ENCODE measurements at regions not wholly inside any gene's neighbourhood (a gene's known extent, or its start where the extent isn't known, plus 50 kb on each side); places are given as distances from the start of the nearest gene placed in this dataset.

DNA sequence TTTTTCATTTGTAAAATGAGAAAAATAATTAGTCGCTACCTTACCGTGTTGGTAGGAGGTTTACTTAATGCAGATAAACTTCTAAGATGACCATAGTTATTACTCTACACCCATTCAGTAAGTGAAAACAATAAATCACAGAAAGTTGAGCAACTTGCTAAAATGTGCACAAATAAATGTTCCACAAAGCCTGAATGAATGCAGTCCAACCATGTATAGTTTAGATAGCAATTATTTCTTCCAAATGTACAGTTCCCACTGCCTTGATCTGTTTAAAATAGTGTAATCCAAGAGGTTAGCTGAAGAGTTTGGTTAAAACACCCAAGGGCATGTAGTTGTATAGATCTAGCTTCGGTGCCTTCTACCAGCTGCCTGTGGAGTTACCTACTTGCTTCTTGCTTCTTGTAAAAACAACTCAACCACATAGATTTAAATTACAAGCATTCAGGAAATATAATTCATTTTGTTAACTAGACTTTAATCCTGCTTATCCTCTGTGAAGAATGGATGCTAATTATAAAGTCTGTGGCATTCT lies 106.3 kb upstream of the CARD18 start:
- no peak for DNase-seq (ENCODE audit: low spot score)
- intact Hi-C loops (cut with DNase I), result no loop called here

DNA sequence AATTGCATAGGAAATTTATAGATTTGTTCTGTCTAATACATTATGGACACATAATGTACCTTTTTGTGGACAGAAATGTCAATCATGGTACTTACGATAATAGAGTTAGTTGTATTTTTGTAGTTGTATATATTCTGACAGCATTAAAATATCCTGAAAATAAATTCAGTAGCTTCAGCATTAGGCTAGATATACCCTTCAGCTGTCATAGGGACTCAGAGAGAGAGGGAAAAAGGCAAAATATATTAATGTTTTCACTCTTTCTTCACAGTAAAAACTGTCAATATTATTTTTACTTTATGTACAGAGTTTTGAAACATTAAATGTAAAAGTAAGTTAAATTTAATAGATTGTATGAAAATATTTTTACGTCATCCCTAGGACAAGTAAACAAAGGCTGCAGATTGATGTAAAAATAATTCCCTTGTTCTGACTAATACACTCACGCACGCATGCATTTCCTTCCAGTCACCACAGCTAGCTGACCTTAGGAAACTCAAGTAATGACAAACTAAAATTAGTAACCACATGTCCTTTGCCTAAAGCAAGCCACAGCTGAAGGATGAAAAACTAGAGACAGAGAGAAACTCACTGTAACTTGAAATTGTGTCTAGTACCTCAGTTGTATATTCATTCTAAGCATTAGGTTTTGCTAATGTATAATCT lies 104.7 kb upstream of the CARD18 start:
- intact Hi-C loops (cut with DNase I), result no loop called here
- DNase-seq (ENCODE audit: low spot score), result no peak

DNA sequence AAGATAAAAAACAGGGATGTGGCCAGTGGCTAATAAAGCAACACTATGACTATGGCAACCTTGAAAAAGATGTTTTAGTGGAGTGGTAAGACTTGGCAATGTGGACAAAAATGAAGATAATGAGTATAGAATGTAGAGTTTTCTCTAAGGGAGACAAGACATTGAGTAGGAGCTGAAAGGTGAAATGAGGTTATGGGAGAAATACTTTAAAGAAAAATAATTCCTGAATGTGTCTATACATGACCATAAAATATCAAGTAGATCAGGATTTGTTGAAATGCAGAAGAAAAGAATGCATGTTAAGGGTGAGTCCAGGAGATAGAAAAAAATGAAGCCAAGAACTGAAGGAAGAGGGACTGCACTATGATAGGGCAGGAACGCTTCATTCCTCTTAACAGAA lies 101.6 kb upstream of the CARD18 start:
- intact Hi-C loops (cut with DNase I), result no loop called here
- DNase-seq (ENCODE audit: low spot score), result no peak

DNA sequence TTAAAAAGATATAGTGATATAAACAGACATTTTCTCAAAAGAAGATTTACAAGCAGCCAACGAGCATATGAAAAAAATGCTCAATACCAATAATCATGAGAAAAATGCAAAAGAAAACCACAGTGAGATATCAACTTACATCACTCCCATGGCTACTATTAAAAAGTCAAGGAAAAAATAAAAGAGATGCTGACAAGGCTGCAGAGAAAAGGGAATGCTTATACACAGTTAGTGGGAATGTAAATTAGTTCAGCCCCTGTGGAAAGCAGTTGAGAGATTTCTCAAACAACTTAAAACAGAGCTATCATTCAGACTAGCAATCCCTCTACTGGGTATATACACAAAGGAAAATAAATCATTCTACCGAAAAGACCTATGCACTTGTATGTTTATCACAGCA lies 97.1 kb upstream of the CARD18 start:
- DNase-seq (ENCODE audit: low spot score), result no peak
- intact Hi-C loops (cut with DNase I), result no loop called here

DNA sequence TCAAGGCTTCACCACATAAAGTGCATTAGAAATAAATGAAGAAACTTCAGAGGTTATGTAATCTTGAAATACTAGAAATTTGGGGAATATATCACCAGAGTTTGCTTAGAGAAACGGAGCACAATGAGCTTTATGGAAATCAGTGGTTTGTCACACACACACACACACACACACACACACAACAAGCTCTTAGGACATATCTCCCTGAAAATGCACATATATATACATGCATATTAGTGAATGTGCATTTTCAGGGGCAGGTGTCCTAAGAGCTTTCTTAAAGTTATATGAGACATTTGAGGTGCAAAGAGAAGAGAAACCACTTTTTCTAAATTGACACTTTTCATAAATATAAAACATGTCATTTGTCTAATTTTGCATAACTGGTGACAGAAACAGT lies 93.7 kb upstream of the CARD18 start:
- intact Hi-C loops (cut with DNase I), result no loop called here
- no peak for DNase-seq (ENCODE audit: low spot score)

DNA sequence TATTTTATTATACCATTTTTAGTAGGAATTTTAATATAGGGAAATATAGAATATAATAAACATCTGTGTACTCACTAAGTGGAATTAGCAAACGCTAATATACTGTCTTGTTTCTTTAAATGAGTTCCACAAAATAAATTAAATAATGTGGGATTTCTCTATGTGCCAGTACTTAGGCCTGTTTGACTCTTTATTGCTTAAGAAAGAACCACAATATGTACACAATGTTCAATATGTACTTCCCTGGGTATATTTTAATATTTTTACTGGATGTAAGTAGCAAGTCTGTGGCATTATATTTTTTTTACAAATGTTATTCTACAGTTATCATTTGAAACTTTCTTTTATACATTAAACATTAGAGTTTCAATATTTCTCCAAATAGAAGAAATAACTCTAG lies 92.5 kb upstream of the CARD18 start:
- DNase-seq (ENCODE audit: low spot score), result no peak
- intact Hi-C loops (cut with DNase I), result no loop called here

DNA sequence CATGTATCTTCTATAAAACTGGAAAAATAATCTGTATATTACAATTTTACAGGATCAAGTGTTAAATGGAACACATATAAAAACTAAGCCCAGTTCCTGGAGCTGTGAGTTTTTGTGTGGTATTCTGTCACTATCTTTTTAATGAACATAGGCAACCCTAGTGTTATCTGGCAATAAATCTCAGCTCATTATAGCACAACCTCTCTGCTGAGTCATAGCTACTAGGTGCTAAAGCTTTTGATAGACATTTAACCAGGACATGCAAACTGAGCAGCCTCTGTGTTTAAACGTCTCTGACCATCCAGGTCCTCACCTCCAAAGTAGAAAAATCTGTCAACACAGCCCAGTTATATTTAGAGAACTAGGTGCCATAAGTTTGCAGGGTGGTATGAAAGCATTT lies 91.0 kb upstream of the CARD18 start:
- intact Hi-C loops (cut with DNase I), result no loop called here
- no peak for DNase-seq (ENCODE audit: low spot score)

DNA sequence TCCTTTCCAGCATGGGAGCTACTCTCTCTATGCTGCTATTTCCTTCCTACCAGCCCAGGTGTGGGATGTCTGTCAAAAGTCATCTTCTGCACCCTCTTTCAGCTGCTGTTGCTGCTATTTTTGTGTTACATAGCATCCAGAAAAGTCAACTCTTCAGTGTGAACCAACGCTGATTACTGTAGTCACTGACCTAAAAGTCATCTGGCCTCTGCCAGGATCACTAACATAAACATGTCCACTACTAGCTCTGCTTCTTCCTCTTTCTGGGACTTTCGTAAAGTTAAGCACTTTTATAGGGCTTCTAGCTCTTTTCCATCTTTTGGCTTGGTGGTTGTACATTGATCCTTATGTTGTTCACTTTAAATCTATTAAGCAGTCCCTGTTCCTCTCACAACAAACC lies 90.2 kb upstream of the CARD18 start:
- intact Hi-C loops (cut with DNase I), result no loop called here
- no peak for DNase-seq (ENCODE audit: low spot score)

DNA sequence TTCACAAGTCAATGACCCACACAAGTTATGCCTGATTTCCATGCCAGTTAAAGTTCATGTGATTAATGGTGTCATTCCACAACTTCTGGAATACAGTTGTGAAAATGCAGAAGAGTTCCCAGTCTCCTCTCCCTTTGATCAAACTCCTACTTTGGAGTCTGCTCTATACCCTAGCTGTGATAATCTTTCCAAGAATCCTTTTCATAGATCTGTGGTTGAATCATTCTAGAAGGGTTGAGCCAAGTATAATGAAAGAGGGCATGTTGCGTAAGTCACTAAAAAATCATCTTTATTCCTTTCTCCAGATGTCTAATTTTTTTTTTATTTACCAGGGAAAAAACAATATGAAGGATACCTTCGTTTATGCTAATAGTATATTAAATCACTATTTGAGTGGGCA lies 89.7 kb upstream of the CARD18 start:
- no peak for DNase-seq (ENCODE audit: low spot score)
- intact Hi-C loops (cut with DNase I), result no loop called here

DNA sequence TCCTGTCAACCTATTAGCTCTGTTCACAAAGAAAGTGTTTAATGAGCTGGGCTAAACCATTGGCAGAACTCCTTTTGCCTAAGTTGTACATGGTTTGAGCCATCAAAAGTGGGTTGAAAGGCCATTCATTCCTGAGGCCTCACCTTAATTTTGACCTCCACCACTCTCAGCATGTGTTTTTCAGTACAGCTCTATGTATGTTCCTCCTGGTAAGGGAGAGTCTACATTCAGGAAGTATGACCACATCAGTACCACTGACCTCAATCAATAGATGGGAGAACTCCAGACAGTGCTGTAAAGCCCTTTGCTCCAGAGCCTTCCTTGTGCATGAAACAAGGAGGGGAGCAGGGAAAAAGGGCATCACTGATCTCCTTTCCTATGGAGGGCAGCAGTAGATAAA lies 87.8 kb upstream of the CARD18 start:
- no peak for DNase-seq (ENCODE audit: low spot score)
- intact Hi-C loops (cut with DNase I), result no loop called here

DNA sequence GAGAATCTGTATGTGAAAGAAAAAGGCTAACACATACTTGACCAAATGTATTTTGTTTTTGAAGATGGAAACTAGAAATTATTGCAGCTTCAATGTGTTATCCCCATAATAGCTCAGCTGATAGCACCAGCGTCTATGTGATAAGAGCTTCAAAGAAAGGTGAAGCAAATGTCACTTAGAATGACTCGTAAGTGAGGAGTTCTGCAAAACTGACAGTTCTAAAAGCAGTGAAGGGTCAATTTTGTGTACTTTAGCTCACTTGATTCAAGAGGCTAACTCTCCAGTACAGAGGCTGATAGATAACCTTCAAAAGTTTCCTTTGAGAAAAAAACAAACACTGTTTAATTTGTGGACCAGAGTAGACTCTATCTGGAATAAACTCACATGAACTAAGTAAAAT lies 87.2 kb upstream of the CARD18 start:
- intact Hi-C loops (cut with DNase I), result no loop called here

DNA sequence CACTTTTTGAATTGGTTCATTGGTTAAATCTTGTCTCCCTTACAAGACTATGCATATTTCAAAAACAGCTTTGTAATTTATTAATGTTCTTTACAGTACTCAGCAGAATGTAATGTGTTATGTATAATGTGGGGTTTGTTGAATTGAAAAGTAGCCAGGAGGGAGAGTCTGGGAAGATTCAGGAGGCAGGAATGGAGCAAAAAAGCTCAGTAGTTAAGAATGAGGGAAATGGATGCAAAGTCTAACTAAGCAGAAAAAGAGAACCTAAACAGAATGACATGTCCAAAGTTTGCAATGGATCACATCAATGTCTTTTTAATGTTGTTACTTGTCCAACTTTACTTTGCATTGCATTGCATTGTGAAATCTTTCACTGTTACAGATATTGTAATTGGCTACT lies 86.5 kb upstream of the CARD18 start:
- intact Hi-C loops (cut with DNase I), result no loop called here

More for the DNA sequence above, 87.2 kb upstream of the CARD18 start:
- DNase-seq (ENCODE audit: low spot score), result no peak

DNA sequence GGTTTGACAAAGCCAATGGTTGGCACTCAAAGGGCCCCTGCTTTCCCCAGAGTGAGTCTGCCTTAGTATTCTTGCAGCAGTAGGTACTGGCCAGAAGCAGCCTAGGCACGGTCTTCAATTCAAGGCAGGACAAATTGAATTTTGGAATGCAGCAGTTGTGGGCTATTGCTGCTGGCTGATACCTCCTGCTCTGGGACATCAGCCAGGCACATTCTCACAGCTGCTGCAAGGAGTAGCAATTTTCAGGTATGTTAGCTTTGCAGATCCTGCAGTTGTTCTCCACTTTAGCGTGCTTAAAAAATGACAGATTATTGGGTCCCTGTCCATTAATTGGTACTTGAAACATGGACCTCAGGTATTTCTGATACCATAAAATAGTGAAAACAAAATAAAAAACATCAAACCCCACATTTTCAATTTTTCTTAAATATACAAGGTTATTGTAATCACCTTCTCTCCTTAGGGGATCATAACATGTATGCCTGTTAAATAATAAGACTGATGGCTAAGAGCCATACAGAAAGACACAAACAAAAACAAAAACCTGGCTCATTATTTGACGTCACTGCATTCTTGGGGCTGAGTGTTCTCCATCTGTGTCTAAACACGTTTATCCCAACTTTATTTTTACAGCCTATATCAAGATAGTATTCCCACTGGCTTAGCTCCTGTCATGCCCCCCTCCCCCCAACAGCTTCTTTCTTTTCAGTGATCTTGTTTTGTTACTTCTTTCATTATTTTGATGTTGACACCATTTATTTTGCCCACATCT lies 85.1 kb upstream of the CARD18 start:
- intact Hi-C loops (cut with DNase I), result no loop called here
- no peak for DNase-seq (ENCODE audit: low spot score)

More for the DNA sequence above, 86.5 kb upstream of the CARD18 start:
- DNase-seq (ENCODE audit: low spot score), result no peak

DNA sequence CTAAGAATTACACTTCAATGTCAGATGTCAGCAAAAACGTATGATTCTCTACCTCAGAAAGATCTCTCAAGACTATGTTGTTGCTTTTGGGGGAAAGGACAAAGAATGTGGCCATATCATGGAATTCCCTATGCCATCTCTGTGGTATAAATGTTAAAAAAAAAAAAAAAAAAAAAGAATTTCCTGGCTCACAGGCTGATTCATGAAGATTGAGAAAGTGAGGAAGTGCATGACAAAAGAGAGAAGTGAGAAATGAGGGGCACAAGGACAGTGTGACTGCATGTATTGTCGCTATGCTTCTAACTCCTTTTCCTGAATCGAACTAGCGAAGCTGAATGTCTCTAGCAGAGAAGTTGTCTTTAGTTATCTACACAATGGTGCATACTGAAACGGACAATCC lies 80.6 kb upstream of the CARD18 start:
- no peak for DNase-seq (ENCODE audit: low spot score)
- intact Hi-C loops (cut with DNase I), result no loop called here

DNA sequence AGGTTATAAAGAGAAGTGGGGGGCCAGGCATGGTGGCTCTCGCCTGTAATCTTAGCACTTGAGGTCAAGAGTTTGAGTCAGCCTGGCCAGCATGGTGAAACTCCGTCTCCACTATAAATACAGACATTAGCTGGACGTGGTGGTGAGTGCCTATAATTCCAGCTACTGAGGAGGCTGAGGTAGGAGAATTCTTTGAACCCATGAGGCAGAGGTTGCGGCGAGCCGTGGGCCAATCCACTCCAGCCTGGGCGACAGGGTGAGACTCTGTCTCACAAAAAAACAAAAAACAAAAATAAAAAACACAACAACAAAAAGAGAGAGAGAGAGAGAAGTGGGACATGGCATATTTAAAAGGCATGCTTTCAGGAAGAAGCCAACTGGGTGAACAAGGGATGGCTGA lies 80.1 kb upstream of the CARD18 start:
- DNase-seq (ENCODE audit: low spot score), result no peak
- intact Hi-C loops (cut with DNase I), result loop anchor here in 1 of 2 donors (5.0 kb wide), 1 partner anchor 782 kb away; no protein-coding TSS in a partner anchor

DNA sequence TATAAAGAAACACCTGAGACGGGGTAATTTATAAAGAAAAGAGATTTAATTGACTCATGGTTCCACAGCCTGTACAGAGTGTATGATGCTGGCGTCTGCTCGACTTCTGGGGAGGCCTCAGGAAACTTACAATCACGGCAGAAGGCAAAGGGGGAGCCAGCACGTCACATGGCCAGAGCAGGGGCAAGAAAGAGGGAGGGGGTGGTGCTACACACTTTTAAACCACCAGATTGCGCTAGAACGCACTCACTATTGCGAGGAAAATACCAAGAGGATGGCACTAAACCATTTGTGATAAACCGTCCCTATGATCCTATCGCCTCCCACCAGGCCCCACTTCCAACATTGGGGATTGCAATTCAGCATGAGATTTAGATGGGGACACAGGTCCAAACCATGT lies 79.7 kb upstream of the CARD18 start:
- no peak for DNase-seq (ENCODE audit: low spot score)
- intact Hi-C loops (cut with DNase I), result loop anchor here in 1 of 2 donors (5.0 kb wide), 1 partner anchor 782 kb away; no protein-coding TSS in a partner anchor

DNA sequence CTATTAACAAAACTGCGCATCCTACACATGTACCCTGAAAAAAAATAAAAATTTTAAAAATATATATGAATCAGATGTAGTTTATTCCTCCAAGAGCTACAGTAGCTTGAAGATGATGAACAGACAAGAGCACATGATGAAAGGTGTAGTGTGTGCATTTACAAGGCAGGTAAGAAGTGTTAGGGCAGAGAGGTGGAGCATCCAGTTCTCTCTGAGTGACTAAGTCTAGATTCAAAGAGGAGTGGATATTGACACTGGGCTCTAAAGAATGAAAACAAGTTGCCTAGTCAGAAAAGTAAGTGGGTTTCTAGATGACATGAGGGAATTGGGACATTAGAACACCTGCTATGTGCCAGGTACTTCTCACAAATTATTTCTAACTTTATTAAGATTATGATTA lies 76.0 kb upstream of the CARD18 start:
- no peak for DNase-seq (ENCODE audit: low spot score)
- intact Hi-C loops (cut with DNase I), result loop anchor here in 1 of 2 donors (5.0 kb wide), 1 partner anchor 778 kb away; no protein-coding TSS in a partner anchor

DNA sequence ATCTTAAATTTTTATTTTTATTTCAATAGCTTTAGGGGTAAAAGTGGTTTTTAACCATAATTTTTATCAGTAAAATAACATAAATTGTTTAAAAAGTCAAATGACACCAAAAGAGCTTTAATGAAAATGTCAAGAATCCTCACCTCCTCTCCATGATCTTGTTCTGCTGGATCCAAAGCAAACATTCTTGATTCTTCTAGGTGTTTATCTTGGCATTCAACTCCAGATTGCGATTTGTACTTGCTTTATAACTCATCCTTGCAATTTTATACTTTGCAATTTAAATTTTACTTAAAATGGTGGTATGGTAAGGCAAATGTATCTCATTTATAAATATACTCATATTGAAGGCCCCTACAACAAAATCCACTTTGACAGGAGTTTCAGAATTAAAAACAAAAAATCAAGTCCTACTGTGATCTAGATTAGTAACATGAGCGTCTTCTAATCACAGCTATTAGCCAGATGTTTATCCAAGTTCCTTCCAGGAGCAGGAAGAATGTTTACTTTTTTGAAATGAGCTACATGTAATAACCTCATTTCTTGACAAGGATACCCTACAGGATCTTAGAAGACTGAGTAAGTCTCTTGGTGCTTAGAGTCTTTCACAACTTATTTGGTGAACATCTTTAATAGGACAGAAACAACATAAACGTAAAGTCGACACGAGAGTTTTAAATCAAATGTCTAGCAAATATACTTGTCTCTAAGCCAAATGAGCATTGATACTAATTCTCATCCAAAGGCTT lies 72.4 kb upstream of the CARD18 start:
- intact Hi-C loops (cut with DNase I), result no loop called here
- DNase-seq (ENCODE audit: low spot score), result no peak

DNA sequence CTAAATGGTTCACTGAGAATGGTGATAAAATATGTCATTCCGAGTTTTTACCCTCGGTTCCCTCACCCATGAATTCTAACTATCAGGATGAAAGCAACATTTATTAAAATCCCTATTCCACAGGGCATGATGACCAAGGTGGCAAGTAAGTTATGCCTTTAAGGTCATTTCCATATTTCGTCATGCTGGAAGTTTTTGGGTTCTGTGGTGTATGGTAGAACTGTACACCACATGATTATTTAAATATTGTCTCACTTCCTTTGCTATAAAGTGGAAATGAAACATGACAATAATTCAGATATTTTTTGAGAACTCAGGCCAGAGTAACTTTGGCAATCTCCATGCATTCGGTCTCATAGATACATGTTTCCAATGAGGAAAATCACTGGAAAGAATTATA lies 68.5 kb upstream of the CARD18 start:
- no peak for DNase-seq (ENCODE audit: low spot score)
- intact Hi-C loops (cut with DNase I), result no loop called here

DNA sequence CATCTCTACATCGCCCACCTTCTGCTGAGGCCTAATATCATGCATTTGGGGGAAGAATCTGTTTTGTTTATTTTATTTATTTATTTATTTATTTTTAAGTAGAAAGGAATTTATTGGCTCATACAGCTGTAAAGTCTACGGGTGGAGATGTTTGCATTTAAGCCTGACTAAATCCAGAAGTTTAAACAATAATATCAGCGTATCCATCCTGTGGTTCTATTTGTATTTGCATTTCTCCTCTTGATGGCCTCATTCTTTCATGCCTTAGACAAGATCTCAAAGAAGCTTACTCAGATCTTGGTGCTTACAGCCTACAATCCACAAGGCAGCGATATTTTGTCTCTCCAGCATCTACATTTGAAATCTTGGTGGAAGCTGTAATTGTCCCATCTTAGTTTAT lies 67.1 kb upstream of the CARD18 start:
- no peak for DNase-seq (ENCODE audit: low spot score)

More for the DNA sequence above, 67.1 kb upstream of the CARD18 start:
- intact Hi-C loops (cut with DNase I), result no loop called here
